Stimulated activated CD4-positive, alpha-beta T cell treated with anti-CD3 and anti-CD28 coated beads, Interleukin-15, amount 100 ng/mL, for 48 hours (primary cell): ENCODE measurements at regions not wholly inside any gene's neighbourhood (a gene's known extent, or its start where the extent isn't known, plus 50 kb on each side); places are given as distances from the start of the nearest gene placed in this dataset.
"Not testable (repeated sequence)": the region's sequence is repeated elsewhere in the genome, so short reads cannot be mapped to it uniquely, and the experiment has no call there.

Experiments
- DNase-seq, 2 donors: peaks; one replicate each; pipeline ENCODE4 v3.0.0-alpha.2; 2020; ENCODE audit warnings: low read depth in 2 of 2

DNA sequence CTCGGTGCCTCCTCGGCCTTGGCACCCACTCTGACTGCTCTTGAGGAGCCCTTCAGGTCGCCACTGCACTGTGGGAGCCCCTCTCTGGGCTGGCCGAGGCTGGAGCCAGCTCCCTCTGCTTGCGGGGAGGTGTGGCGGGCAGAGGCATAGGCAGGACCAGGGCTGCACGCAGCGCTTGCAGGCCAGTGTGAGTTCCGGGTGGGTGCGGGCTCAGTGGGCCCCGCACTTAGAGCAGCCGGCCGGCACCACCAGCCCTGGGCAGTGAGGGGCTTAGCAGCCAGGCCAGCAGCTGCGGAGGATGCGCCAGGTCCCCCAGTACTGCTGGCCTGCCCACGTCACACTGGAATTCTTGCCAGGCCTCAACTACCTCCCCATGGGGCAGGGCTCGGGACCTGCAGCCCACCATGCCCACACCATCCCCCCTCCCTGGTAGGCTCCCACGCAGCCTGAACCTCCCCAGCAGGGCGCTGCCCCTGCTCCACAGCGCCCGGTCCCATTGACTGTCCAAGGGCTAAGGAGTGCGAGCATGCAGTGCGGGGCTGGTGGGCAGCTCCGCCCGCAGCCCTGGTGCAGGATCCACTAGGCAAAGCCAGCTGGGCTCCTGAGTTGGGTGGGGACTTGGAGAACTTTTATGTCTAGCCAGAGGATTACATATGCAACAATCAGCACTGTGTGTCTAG, 602.9 kb upstream of the ST8SIA4 start:
- DNase-seq = no peak

DNA sequence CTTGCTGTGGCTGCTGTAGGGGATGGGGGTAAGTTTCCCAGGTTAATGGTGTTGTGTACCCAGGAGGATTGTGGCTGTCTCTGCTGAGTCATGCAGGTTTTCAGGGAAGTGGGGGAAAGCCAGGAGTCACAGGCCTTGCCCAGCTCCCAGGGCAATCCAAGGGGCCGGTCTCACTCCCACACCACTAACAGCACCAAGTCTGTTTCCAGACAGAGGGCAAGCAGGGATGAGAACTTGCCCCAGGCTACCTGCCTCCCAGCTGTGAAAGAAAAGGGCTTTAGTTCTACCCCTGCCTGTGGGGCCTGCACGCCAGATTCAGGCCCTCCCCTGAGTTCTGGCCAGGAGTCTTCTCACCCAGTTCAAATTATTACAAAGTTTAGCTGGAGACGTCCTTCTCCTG, 579.8 kb upstream of the ST8SIA4 start:
- no peak for DNase-seq

DNA sequence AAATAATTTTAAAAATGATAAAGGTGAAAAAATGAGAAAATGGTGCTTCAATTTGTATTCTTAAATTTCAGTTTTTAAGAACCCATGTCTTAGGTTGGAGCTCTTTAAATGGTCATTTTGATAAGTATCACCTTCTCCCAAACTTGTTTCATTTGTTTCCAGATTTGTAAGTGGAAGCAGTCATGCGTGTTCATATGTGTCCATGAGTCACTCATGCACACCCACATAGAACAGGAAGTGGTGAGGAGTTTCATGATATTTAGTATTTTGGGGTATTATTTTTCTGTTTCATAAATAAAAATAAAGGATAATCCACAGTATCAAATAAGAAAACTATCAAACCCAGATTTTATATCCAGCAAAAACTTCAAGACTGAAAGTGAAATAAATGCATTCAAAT, 570.4 kb upstream of the ST8SIA4 start:
- DNase-seq = no peak

DNA sequence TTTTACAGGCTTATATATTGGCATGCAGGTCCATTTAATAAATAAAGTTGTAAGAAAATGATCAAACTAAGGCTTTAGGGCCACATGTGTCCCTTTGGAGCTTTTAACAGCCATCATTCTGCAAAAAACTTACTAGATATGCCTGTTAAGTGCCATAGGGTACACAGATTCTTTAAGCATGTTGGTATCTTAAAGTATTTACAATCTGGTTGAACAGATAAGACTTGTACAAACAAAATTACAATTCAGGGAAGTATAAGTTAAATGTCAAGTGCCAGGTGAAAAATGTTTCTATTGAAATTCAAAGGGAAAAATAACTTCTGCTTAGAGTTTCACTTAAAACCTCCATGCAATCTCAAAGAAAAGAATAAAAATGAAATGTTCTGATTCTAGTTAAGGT, 558.4 kb upstream of the ST8SIA4 start:
- no peak for DNase-seq

DNA sequence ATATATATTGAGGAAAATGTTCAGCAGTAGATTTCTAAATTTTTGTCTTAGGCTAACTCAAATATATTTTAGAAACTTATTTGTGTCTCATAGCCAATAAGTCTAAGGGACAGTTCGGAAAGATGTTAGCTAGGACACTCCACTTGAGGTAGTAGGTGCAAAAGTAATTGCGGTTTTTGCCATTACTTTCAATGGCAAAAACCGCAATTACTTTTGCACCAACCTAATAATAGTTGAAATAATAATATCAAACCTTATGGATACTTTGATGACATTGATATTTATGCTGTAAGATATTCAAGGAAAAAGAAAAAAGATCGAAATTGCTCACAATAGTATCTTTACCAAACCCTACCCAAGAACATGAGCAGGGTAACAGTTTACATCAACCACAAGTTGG, 555.5 kb upstream of the ST8SIA4 start:
- DNase-seq = no peak

DNA sequence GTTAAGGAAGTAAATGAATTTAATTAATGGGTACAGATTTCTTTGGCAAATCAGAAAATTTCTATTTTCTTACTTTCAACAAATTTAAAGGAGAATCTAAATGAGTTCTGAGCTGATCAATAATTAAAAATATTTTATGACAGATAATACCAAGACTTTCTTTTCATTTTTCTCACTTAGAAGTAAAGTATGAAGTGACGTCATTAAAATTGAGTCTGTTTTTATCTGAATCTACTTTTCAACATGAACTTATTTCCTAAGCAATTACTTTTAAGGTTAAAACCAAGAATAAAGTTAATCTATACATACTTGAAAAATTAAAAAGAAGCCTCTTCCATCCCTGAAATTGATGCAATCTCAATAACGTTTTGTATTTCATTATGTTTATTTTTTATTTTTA, 552.8 kb upstream of the ST8SIA4 start:
- DNase-seq = no peak

DNA sequence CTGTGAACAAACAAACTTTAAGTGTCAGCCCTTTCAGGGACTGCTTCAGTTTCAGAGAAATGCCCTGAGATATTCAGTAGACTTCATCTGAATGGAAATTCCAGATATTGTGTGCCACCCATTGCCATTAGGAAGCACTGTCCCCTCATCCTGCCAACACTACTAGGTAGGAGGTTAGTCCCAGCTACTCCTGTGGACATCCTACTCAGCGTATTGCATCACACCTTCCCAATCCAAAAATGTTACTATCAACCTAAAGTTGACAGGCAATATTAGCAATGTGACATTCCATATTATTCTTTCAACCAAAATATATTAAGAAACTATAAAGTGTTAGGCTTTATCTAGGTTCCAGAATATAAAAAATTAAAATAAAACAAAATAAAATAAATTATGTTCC, 552.0 kb upstream of the ST8SIA4 start:
- DNase-seq = no peak

DNA sequence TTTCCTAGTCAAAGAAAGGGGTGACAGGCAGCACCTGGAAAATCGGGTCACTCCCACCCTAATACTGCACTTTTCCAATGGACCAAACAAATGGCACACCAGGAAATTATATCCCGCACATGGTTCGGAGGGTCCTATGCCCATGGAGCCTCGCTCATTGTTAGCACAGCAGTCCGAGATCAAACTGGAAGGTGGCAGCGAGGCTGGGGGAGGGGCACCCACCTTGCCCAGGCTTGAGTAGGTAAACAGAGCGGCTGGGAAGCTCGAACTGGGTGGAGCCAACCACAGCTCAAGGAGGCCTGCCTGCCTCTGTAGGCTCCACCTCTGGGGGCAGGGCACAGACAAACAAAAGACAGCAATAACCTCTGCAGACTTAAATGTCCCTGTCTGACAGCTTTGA, 539.2 kb upstream of the ST8SIA4 start:
- not testable (repeated sequence) for DNase-seq

DNA sequence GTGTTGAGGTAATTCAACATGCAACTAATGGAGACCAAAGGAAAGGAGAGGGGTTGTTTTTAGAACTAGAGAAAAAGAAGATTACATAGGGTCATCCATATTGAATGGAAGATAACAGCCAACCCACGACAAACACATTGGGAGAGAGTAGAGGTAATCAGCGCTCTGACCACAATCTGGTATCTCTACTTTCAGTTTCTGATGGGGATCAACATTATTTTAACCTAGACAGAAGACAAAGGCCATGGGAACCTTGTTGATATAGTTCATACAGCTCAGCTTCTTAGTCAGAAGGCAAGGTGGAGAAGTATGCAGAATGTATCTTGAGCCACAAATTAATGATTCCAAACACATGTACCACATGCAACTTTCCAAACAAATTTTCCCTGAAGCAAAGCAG, 537.1 kb upstream of the ST8SIA4 start:
- DNase-seq = no peak

DNA sequence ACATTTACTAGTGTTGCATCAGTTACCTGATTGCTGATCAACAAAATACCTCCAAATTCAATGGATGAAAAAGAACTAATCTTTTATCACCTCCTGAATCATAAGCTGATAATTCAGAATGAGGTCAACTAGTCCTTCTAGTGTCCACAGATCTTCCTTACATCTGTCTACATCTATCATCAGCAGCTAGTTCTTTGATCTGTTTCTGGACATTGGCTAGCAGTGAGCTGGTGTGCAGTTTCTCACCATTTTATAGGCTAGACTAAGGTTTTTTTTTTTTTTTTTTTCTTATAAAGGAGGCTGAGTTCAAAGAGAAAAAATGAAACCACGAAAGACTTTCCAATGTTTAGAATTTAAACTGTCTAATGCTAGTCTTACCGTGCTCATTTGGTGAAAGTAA, 534.3 kb upstream of the ST8SIA4 start:
- no peak for DNase-seq

DNA sequence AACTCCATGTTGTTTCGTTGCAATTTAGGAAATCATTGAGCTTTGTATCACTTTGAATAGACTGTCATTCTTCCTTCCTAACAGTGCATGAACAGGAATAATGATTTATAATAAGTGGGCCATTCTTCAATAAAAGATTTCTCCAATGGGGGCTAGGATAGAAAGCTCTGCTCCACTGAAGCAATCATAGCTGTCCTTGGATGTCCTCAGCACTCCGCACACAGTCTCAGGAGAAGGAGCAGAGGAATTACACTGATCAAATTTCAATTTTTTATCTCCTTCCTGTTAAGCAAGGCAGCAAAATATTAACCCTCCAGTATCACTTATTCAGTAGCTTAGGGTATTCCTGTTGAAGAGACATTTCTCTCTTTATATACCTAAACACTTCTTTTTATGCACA, 532.7 kb upstream of the ST8SIA4 start:
- no peak for DNase-seq

DNA sequence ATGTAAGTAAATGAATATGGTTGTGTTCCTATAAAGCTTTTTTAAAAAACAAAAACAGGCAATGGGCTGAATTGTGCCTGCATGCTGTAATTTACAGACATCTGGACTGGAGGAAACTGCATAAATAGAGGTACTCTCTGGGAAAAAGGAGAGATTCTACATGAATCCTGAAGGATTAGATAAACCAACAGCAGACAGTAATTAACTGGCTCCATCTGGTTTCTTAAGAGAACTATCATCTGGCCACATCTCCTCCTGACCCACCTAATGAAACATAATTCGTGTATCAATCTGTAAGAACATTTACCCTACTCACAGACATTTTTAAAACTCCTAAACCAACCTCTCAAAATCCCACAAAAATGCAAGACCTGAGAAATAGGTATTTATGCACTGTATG, 528.1 kb upstream of the ST8SIA4 start:
- no peak for DNase-seq

DNA sequence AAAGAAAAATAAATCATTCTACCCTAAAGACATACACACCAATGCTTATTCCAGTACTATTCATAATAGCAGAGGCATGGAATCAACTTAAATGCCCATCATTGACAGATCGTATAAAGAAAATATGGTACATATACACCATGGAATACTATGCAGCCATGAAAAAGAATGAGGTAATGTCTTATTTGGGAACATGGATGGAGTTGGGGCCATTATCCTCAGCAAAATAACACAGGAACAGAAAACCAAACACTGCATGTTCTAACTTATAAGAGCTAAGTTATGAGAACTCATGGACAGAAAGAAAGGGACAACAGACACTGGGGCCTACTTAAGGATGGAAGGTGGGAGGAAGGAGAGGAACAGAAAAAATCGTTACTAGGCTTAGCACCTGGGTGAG, 527.5 kb upstream of the ST8SIA4 start:
- DNase-seq = no peak

DNA sequence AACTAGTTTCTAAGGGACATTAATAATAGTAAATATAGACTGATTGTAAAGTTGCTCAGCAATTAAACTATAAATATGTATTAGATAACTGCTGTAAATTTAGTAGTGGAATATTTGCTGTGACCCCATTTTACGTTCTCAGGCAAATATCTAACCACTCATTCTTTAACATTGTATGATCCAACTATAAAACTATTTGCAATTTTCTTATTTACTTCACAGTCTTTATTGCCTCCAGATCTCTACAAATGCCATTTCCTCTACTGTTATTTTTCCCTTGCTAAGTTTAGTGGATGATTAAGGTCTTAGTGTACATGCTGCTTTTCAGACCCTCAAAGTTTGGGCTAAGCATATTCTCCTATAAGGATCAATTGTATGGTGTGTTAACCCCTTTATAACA, 526.2 kb upstream of the ST8SIA4 start:
- no peak for DNase-seq

DNA sequence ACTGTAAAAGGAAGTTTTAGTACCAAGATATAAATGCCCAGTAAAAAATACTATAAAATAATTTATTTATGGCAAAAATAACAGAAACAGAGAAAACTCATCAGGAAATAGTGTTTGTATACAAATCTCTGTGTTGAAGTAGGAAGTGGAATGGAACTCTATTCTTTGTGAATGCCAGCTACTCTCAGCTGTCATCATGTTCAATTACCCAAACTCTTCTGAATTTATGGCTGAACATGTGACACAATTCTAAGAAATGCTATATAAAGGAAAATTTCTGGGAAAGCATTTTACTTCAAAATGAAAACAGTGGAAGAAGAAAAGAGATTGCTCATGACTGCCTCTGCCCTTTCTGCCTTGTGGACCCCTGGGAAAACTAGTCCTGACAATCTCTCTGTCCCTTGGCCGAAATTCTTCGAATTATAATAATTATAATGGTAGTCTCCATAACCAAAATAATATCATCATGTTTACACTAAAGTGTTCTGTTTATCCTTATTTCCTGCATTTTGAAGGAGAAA, 522.3 kb upstream of the ST8SIA4 start:
- DNase-seq = no peak

DNA sequence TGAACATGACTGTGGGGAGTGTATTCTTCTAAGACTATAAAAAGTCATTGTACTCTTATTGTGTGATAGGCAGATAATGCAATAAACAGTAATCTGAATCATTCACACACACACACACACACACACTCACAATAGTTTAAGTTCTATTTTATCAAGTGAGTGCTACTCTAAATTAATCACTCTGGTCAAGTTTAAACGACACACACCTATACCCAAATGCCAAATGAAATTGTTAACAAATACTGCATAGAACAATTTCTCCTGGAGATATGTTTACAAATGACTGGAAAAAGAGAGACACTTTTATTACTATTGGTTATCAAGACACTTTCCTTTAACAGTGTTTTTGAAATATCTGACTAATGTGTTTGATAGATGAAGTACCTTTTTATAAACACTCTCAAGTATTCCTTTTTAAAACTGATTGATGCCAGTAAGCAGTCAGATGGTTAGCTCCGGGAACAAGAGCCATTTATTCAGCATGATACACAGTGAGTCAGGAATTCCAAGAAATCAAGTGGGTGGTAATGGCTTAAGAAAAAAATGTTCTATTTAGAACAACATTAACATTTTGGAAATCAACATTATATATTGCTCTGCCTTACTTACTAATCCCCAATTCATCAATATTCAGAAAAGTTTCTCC, 521.6 kb upstream of the ST8SIA4 start:
- DNase-seq = no peak

DNA sequence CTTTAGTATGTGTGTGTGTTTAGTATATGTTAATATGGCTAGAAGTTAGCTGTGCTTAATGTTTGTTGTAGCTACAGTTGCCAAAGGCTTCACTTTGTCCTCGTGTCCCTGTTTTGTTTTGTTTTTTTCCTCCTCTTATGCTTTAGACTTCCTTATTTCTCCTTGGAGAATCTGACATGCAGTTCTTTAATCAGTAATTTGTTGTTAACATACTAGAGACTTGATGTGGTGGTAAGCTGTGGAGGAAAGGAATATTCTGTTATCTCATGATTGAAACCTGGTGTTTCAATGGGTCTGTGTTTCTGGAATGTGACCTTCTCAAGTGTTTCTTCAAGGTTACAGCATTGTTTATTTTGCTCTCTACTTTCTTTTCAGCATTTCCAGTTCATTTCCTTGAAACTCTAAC, 515.6 kb upstream of the ST8SIA4 start:
- DNase-seq = no peak

DNA sequence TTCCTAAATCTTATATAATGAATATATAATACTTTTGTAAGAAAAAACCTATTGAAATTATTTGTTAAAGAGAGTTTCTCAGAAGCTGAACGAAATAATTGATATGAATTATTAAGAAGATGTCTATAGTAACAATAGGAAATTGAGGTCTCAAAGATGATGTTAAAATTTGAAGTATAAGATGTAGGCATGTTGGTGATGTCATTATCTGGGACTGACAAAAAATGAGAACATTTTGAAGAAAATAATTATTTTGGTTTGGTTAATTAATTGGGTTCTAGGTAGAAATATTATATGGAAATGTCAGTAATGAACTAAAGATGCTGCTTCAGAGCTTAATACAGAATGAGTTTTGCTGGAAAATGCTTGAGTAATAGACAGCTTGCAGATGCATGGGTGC, 501.4 kb upstream of the ST8SIA4 start:
- DNase-seq = no peak

DNA sequence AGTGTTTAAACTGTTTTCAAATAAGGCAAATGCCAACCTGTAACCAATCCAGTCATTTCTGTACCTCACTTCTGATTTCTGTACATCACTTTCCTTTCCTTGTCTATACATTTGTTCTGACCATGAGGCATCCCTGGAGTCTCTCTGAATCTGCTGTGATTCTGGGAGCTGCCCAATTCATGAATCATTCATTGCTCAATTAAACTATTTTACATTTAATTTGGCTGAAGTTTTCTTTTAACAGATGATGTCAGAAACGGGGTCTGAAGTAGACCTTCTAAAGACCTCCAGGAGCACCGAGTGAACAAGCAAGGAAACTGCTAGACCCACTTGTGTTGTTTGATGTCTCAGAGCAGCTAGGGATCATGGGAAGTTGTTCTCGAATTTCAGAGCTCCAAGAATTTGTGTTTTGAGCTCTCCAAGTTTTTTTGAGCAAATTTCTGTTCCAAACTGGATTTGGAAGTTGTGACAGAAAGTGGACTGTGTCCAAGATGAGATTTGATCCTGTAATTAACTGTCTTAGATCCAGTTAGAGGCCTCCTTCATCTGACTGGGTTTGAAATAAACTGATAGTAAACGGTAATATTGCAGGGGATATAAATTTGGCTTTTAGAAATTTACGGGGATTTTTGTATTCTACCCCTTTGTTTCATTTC, 490.8 kb upstream of the ST8SIA4 start:
- DNase-seq = no peak

DNA sequence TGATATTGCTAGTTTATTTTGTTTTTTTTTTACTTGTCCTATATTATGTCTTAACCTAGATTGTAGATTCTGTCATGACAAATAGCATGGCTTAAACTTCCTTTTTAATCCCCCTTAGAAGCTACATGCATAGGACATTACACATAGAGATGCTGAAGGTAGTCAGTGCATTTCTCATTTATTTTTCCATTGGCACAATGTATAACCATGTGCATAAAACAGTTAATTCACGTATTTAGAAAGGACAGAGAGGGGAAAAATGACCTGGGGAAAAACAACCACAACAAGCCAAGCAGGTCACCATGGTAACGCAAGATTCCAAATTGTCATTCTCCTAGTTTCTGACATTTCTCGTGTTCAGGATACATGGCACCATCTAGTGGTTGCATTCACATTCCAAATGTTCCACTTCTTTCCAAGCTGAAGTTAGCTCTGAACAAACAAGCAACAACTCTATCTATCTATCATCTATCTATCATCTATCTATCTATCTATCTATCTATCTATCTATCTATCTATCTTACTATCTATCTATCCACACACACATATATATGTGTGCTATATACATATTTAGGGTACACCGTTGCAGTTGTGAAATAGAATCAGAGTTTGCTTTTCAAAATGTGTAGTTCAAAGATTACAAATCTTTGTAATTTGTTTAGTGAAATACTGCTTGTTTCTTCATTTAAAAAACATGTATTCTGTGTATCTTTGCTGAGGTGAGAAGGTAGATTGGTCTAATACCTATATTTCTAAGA, 487.2 kb upstream of the ST8SIA4 start:
- no peak for DNase-seq

DNA sequence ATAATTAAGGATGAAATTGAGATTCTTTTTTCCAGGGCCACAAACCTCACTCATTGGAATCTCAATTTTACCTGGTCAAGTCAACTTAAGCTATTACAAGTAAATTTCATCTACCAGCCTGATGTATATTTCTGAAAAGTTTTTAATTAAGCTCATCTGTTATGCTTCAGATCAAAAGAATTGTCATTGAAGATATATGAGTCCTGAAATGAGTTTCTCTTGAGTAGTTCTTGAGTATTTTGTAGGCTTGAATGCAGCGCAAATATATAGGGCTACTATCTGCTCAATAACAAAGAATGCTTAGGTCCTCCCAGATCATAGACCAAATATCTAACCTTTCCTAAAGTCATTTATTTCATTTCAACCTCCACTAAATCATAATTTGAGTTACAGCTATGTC, 482.2 kb upstream of the ST8SIA4 start:
- no peak for DNase-seq

DNA sequence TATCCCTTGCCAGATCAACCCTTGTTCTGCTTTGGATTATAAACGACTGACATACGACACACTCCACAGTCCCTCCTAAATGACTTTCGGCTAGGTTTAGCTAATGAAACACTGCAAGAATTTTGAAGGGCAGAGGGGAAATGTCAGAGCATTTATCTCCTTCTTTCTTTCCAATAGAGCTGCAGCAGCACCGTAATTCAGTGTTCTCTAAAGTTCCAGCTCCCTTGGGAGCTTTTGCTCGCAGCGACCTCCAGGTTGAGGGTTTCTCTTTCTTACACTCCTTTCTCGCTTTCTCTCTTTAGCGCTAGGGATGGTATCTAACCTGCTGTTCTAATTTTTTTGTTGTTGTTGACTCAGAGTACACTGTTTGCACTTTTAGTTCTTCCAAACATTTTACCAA, 467.1 kb upstream of the ST8SIA4 start:
- no peak for DNase-seq

DNA sequence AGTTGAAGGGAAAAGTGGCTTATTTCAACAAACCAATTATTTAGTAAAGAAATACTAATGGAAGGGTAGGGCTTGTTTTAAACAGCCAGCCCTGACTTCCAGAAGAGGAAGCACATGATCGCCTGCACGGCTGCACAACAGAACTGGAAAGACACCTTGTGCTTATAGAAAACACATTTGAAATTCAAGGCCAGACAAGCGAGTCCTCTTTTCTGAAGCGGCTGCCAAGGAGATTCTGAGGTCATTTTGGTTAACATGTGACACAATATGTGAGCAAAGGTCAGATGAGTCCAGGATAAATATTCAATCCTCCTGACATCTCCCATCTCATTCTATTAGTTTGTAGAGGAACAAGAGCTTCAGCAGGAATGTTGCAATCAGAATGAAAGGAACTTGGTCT, 461.4 kb upstream of the ST8SIA4 start:
- no peak for DNase-seq
